T-helper 2 cell treated with Interferon-gamma antibody and Interleukin-4, amounts not matched to agents 100 ng/mL and 5 ng/mL, for 36 hours (primary cell): ENCODE measurements at regions not wholly inside any gene's neighbourhood (a gene's known extent, or its start where the extent isn't known, plus 50 kb on each side); places are given as distances from the start of the nearest gene placed in this dataset.

Experiments used
- intact Hi-C: fragments of 100-400 bp; cut with micrococcal nuclease; formaldehyde crosslinking; loops from one replicate; pipeline ENCODE4 v1.15.1; 2023

- intact Hi-C loops, result no loop called here
Measured at GRCh38 chr17:79374087-79374689, 236.7 kb downstream of the RBFOX3 start.

GRCh38 chr17:79372470-79373238, 238.2 kb downstream of the RBFOX3 start:
- intact Hi-C loops, result no loop called here

GRCh38 chr17:79371984-79372383, 238.9 kb downstream of the RBFOX3 start:
- intact Hi-C loops, result no loop called here

- intact Hi-C loops, result no loop called here
Measured at GRCh38 chr17:79370594-79370993, 240.3 kb downstream of the RBFOX3 start.

GRCh38 chr17:79370126-79370525, 240.7 kb downstream of the RBFOX3 start:
- intact Hi-C loops, result no loop called here

- intact Hi-C loops, result no loop called here
Measured at GRCh38 chr17:79369532-79369931, 241.3 kb downstream of the RBFOX3 start.

GRCh38 chr17:79369001-79369400, 241.8 kb downstream of the RBFOX3 start:
- intact Hi-C loops, result no loop called here

GRCh38 chr17:79368521-79368920, 242.3 kb downstream of the RBFOX3 start:
- intact Hi-C loops, result no loop called here

- intact Hi-C loops, result no loop called here
Measured at GRCh38 chr17:79366988-79367571, 243.8 kb downstream of the RBFOX3 start.

GRCh38 chr17:79365836-79366770, 244.7 kb downstream of the RBFOX3 start:
- intact Hi-C loops, result no loop called here

GRCh38 chr17:79365351-79365750, 245.5 kb downstream of the RBFOX3 start:
- intact Hi-C loops, result no loop called here

- intact Hi-C loops, result no loop called here
Measured at GRCh38 chr17:79364315-79365094, 246.3 kb downstream of the RBFOX3 start.

- intact Hi-C loops, result no loop called here
Measured at GRCh38 chr17:79363552-79364275, 247.1 kb downstream of the RBFOX3 start.

- intact Hi-C loops, result no loop called here
Measured at GRCh38 chr17:79362772-79363305, 248.0 kb downstream of the RBFOX3 start.

GRCh38 chr17:79361873-79362771, 248.7 kb downstream of the RBFOX3 start:
- intact Hi-C loops, result no loop called here

- intact Hi-C loops, result no loop called here
Measured at GRCh38 chr17:79361221-79361734, 249.6 kb downstream of the RBFOX3 start.

- intact Hi-C loops, result no loop called here
Measured at GRCh38 chr17:79360196-79360595, 250.7 kb downstream of the RBFOX3 start.

GRCh38 chr17:79356839-79357447, 253.9 kb downstream of the RBFOX3 start:
- intact Hi-C loops, result no loop called here
